ENCODE measurements at regions not wholly inside any gene's neighbourhood (a gene's known extent, or its start where the extent isn't known, plus 50 kb on each side); places are given as distances from the start of the nearest gene placed in this dataset.

DNA sequence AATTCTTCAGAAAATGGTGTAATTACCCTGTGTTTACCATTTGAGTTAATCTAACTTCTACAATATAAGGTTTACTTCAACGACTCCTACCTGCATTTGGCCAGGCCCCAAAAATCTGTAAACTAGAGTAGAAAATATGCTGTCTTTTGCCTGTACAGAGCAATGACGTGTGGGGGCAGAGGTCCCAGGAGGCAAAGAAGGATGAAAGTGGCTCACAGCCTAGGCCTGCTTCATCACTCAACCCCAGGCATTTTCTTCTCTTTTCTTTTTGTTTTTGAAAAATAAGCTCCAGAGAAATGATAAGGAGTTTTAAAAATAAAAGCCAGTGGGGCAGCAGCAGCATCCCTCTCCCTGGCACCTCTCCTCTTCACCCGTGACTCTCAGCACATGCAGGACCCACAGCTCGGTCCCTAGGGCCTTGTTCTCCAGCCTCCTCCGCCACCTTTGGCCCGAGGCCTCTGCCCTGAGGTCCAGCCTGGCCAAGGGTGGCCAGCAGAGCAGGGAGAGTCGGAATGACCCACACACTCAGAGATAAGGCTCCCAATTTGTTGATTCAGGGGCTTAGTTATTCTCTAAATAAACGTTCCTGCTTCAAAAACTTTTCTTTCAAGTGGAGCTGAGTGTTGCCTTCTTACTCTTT lies 76.6 kb upstream of the ADRA1D start:
- no peak for TF ChIP-seq POLR2A (IDR thresholded peaks at IDR 0.05)
- TF ChIP-seq, protein P1, sequence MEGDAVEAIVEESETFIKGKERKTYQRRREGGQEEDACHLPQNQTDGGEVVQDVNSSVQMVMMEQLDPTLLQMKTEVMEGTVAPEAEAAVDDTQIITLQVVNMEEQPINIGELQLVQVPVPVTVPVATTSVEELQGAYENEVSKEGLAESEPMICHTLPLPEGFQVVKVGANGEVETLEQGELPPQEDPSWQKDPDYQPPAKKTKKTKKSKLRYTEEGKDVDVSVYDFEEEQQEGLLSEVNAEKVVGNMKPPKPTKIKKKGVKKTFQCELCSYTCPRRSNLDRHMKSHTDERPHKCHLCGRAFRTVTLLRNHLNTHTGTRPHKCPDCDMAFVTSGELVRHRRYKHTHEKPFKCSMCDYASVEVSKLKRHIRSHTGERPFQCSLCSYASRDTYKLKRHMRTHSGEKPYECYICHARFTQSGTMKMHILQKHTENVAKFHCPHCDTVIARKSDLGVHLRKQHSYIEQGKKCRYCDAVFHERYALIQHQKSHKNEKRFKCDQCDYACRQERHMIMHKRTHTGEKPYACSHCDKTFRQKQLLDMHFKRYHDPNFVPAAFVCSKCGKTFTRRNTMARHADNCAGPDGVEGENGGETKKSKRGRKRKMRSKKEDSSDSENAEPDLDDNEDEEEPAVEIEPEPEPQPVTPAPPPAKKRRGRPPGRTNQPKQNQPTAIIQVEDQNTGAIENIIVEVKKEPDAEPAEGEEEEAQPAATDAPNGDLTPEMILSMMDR (IDR thresholded peaks at IDR 0.05): no peak
